Activated CD4-positive, alpha-beta T cell treated with anti-CD3 and anti-CD28 coated beads, Interleukin-2, amount 10 ng/mL, durations not matched to agents 24 days and 14 days (primary cell): ENCODE measurements at regions not wholly inside any gene's neighbourhood (a gene's known extent, or its start where the extent isn't known, plus 50 kb on each side); places are given as distances from the start of the nearest gene placed in this dataset.
A peak's percentile ranks its signal among the peaks of the same experiment; 100 is the strongest.

Experiments used
- DNase-seq: peaks from one replicate; pipeline ENCODE4 v3.0.0; 2022
- H3K27ac Mint-ChIP-seq: one replicate; pipeline ENCODE4 v1.8.0; 2022; ENCODE audit warnings: mild to moderate bottlenecking, mixed read lengths
- H3K27me3 Mint-ChIP-seq: one replicate; pipeline ENCODE4 v1.8.0; 2022; ENCODE audit warnings: mixed read lengths
- H3K36me3 Mint-ChIP-seq: one replicate; pipeline ENCODE4 v1.8.0; 2022; ENCODE audit warnings: low read depth, mild to moderate bottlenecking, mixed read lengths
- H3K4me1 Mint-ChIP-seq: one replicate; pipeline ENCODE4 v1.8.0; 2021; ENCODE audit warnings: mixed read lengths
- H3K4me3 Mint-ChIP-seq: one replicate; pipeline ENCODE4 v1.8.0; 2022; ENCODE audit warnings: mild to moderate bottlenecking, moderate library complexity, mixed read lengths
- H3K9me3 Mint-ChIP-seq: one replicate; pipeline ENCODE4 v1.8.0; 2021; ENCODE audit warnings: mixed read lengths
- intact Hi-C: fragments of 100-400 bp; cut with micrococcal nuclease; formaldehyde crosslinking; loops from one replicate; pipeline ENCODE4 v1.15.1; 2023

DNA sequence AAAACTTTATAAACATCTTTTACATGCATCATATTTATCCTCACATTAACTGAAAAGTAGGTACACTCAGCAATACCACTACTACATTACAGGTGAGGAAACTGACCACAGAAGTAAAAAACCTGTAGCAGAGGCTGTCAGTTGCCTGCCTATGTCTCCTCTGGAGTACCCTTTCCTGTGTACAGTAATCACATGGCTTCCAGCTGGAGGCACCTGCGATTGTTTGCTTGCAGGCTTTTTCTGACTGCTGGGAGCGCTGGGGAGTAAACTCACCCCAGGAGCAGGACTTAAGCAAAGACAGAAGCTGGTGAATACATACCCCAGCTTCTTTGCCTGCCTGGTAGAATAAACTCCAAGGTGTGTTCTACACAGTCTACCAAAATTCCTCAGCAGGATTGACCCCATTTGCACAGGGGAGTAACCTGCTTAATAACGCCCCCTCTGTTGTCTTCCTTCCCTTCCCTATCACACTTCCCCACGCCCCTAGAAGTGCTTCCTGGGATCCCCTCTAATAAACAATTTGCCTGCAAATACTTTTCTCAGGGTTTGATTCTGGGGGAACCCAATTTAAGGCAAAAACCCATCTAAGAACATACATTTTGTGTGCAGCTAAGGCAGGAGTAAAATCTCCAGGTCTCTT, 138.9 kb downstream of the PTH2R start:
- H3K4me1 Mint-ChIP-seq: no peaks in the 10 kb centered on the region
- H3K27me3 Mint-ChIP-seq: no peaks in the 10 kb centered on the region
- H3K9me3 Mint-ChIP-seq: no peaks in the 10 kb centered on the region

GRCh38 chr2:208546107-208546506, 139.5 kb downstream of the PTH2R start:
- Mint-ChIP-seq H3K27ac (no peak overlapping the region), H3K9me3 (no peaks in the 10 kb centered on the region), H3K4me3 (no peak overlapping the region), H3K36me3 (no peaks in the 10 kb centered on the region), H3K27me3 (no peaks in the 10 kb centered on the region), H3K4me1 (no peaks in the 10 kb centered on the region)
- DNase-seq: no peak
- intact Hi-C loops: no loop called here

More for the DNA sequence above, 138.9 kb downstream of the PTH2R start:
- Mint-ChIP-seq H3K27ac (no peak overlapping the region), H3K36me3 (no peaks in the 10 kb centered on the region), H3K4me3 (no peak overlapping the region)
- peak; percentile 40 for DNase-seq
- intact Hi-C loops: no loop called here

DNA sequence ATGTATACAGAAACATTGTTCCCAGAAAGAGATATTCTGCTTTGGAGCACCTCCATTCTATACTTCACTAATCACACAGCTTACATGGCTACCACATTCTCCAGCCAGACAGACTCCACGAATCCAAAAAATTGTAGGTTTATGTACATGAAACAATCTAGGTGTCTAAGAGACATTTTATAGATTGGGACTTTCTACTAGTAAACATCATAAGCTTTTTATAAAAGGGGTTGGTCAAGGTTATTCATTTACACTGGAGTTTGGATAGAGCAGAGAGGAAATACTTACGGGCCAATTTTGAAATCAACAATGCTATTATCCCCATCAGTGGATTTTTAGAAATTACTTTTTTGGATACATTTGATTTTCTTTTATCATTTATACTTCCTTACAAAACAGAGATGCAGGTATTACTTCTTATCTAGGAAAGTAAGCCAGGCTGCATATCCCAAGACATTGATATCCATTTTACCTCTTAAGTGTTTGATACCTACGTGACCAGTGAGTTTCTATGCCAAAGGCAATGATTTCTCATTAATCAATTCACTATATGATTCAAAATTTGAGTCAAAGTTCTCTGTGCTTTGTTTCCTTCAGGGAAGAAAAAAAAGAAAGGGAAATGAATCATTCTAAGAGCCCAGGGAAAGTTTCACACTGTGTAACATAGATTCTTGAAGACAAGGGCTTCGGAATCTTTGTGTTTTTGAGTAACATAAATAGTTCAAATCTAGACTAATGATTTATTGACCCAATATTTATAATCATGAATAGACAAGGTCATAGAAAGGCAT, 140.5 kb downstream of the PTH2R start:
- H3K27me3 Mint-ChIP-seq: no peaks in the 10 kb centered on the region
- H3K9me3 Mint-ChIP-seq: no peaks in the 10 kb centered on the region
- intact Hi-C loops: no loop called here
- no peak overlapping the region for H3K4me3 Mint-ChIP-seq
- no peaks in the 10 kb centered on the region for H3K36me3 Mint-ChIP-seq
- no peak overlapping the region for H3K27ac Mint-ChIP-seq
- no peaks in the 10 kb centered on the region for H3K4me1 Mint-ChIP-seq
- DNase-seq: peak; percentile 11

DNA sequence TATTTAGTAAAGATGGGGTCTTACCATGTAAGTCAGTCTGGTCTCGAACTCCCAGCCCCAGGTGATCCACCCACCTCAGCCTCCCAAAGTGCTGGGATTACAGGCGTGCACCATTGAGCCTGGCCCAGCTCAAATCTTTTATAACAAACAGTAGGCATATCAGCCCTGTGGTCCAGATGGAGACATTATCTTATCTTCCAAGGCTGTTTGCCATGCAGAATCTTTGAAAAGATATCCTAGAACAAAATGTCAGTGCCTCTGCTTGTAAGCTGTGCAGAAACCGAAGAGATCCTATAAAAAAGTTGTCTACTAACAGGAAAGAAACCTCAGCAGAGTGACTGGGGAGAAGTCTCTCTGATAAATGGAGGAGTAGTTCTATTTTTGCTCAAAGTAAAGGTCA, 142.1 kb downstream of the PTH2R start:
- Mint-ChIP-seq H3K9me3 (no peaks in the 10 kb centered on the region), H3K4me1 (no peaks in the 10 kb centered on the region)
- intact Hi-C loops: no loop called here

GRCh38 chr2:208549546-208550158, 143.1 kb downstream of the PTH2R start:
- H3K36me3 Mint-ChIP-seq: no peaks in the 10 kb centered on the region
- no peaks in the 10 kb centered on the region for H3K9me3 Mint-ChIP-seq
- no peak for DNase-seq
- H3K4me1 Mint-ChIP-seq: no peaks in the 10 kb centered on the region
- H3K27me3 Mint-ChIP-seq: no peaks in the 10 kb centered on the region
- no peak overlapping the region for H3K4me3 Mint-ChIP-seq
- H3K27ac Mint-ChIP-seq: no peak overlapping the region
- intact Hi-C loops: no loop called here

More for the DNA sequence above, 142.1 kb downstream of the PTH2R start:
- Mint-ChIP-seq H3K27me3 (no peaks in the 10 kb centered on the region), H3K36me3 (no peaks in the 10 kb centered on the region), H3K27ac (no peak overlapping the region), H3K4me3 (no peak overlapping the region)
- peak; percentile 29 for DNase-seq

DNA sequence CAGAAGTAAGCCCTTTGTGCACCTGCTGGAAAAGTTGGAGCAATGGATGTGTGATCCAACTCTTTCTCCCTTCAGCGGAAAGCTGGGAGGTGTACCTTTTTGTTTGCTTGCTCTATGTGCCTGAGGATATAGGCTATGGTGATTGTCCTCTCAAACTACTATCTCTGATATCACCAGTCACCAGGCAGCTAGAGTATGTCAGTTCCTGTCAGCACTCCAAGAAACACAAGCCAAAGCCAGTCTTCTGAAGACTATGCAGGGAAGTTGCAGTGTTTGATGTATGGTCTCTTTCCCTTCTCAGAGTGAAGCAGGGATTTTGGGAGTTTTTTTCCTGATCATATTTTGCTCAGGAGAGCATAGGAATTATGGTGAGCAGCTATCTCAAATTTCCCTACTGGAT, 146.4 kb downstream of the PTH2R start:
- H3K27me3 Mint-ChIP-seq: no peaks in the 10 kb centered on the region
- no peak overlapping the region for H3K4me3 Mint-ChIP-seq
- intact Hi-C loops: no loop called here
- H3K4me1 Mint-ChIP-seq: no peaks in the 10 kb centered on the region
- no peak for DNase-seq
- H3K27ac Mint-ChIP-seq: no peak overlapping the region
- H3K9me3 Mint-ChIP-seq: no peaks in the 10 kb centered on the region
- no peaks in the 10 kb centered on the region for H3K36me3 Mint-ChIP-seq

DNA sequence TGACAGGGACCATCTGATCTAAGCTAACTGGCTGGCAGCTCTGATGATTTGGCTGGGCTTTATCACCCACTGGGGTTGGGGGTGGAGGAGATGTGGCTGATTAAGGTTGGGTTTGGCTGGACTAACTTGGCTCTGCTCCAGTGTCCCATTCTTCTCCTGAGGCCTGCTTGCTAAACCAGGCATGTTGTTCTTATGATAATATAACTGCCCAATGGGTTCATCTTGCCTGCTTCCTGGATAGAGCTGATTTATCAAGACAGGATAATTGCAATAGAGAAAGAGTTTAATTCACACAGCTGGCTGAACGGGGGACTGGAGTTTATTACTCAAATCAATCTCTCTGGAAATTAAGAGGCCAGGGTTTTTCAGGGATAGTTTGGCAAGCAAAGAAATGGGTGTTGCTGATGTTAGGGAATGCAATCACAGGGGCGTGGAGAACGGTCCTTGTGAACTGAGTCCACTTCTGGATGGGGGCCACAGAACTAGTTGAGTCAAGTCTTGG, 150.4 kb downstream of the PTH2R start:
- intact Hi-C loops: no loop called here
- H3K36me3 Mint-ChIP-seq: no peaks in the 10 kb centered on the region
- no peaks in the 10 kb centered on the region for H3K4me1 Mint-ChIP-seq
- H3K4me3 Mint-ChIP-seq: no peak overlapping the region
- H3K9me3 Mint-ChIP-seq: no peaks in the 10 kb centered on the region
- no peaks in the 10 kb centered on the region for H3K27me3 Mint-ChIP-seq
- H3K27ac Mint-ChIP-seq: no peak overlapping the region
- DNase-seq: no peak

GRCh38 chr2:208565690-208566416, 159.3 kb downstream of the PTH2R start:
- Mint-ChIP-seq H3K4me1 (no peaks in the 10 kb centered on the region), H3K9me3 (no peaks in the 10 kb centered on the region), H3K27me3 (no peaks in the 10 kb centered on the region), H3K36me3 (no peaks in the 10 kb centered on the region), H3K4me3 (no peak overlapping the region), H3K27ac (no peak overlapping the region)
- DNase-seq: no peak
- intact Hi-C loops: no loop called here

GRCh38 chr2:208568203-208568602, 161.6 kb downstream of the PTH2R start:
- no peak overlapping the region for H3K4me3 Mint-ChIP-seq
- intact Hi-C loops: no loop called here
- no peak for DNase-seq
- no peaks in the 10 kb centered on the region for H3K4me1 Mint-ChIP-seq
- H3K27ac Mint-ChIP-seq: no peak overlapping the region
- no peaks in the 10 kb centered on the region for H3K27me3 Mint-ChIP-seq
- no peaks in the 10 kb centered on the region for H3K36me3 Mint-ChIP-seq
- H3K9me3 Mint-ChIP-seq: no peaks in the 10 kb centered on the region

GRCh38 chr2:208570066-208570465, 163.5 kb downstream of the PTH2R start:
- Mint-ChIP-seq H3K4me3 (no peak overlapping the region), H3K36me3 (no peaks in the 10 kb centered on the region), H3K27me3 (no peaks in the 10 kb centered on the region), H3K27ac (no peak overlapping the region), H3K9me3 (no peaks in the 10 kb centered on the region), H3K4me1 (no peaks in the 10 kb centered on the region)
- intact Hi-C loops: no loop called here
- peak; percentile 23 for DNase-seq

GRCh38 chr2:208570851-208571763, 164.5 kb downstream of the PTH2R start:
- Mint-ChIP-seq H3K27ac (no peak overlapping the region), H3K4me3 (no peak overlapping the region), H3K9me3 (no peaks in the 10 kb centered on the region), H3K27me3 (no peaks in the 10 kb centered on the region), H3K4me1 (no peaks in the 10 kb centered on the region), H3K36me3 (no peaks in the 10 kb centered on the region)
- intact Hi-C loops: no loop called here
- peak; percentile 20 for DNase-seq

DNA sequence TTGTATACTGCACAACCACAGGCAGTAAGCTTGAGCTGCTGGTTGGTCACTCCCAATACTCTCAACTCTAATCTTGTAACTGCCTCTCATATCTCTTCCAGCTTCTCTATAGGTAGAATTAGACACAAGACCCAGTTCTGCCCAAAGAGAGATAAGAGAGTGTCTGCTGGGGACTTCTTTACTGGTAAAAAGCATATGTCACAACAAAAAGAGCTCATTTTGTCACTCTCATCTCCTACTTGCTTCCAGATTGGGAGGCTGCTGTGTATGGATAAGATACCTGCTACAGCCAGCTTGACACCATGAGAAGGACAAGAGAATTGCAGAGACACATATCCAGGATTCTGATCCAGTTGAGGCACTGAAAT, 165.2 kb downstream of the PTH2R start:
- Mint-ChIP-seq H3K27me3 (no peaks in the 10 kb centered on the region), H3K4me3 (no peak overlapping the region), H3K9me3 (no peaks in the 10 kb centered on the region), H3K36me3 (no peaks in the 10 kb centered on the region), H3K27ac (no peak overlapping the region), H3K4me1 (no peaks in the 10 kb centered on the region)
- DNase-seq: no peak
- intact Hi-C loops: no loop called here

DNA sequence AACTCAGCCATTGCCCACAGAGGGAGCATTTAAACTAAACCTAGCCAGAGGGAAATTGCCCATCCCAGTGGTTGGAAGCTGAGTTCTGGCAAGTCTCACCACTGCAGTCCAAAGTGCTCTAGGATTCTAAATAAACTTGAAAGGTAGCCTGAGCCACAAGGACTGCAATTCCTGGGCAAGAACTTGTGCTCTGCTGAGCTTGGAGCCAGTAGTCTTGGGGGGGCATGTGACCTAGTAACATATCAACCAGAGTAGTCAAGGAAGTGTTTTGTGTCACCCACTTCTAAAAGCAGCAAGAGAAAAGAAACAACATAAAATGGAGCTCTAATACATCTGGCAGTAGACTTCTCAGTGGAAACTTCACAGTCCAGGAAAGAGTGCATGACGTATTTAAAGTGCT, 167.0 kb downstream of the PTH2R start:
- Mint-ChIP-seq H3K27me3 (no peaks in the 10 kb centered on the region), H3K9me3 (no peaks in the 10 kb centered on the region), H3K4me3 (no peak overlapping the region), H3K4me1 (no peaks in the 10 kb centered on the region), H3K27ac (no peak overlapping the region), H3K36me3 (no peaks in the 10 kb centered on the region)
- DNase-seq: no peak
- intact Hi-C loops: no loop called here
